ENCODE measurements at regions not wholly inside any gene's neighbourhood (a gene's known extent, or its start where the extent isn't known, plus 50 kb on each side); places are given as distances from the start of the nearest gene placed in this dataset.

DNA sequence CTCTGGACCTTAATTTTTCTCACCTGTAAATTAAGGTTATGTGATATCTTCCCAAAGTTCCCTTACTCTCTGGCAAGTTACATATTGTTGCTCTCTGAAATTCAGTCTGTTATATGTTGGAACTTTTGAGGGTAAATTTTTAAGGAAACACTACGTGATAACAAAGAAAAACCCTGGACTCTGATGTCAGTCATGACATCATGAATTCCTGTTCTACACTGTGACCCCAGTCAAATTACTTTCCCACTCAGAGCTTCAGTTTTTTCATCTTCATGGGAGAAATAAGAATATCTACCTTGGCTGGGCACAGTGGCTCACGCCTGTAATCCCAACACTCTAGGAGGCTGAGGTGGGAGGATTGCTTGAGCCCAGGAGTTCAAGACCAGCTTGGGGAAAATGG, 164.6 kb upstream of the RALGAPA2 start:
- no peak for DNase-seq

DNA sequence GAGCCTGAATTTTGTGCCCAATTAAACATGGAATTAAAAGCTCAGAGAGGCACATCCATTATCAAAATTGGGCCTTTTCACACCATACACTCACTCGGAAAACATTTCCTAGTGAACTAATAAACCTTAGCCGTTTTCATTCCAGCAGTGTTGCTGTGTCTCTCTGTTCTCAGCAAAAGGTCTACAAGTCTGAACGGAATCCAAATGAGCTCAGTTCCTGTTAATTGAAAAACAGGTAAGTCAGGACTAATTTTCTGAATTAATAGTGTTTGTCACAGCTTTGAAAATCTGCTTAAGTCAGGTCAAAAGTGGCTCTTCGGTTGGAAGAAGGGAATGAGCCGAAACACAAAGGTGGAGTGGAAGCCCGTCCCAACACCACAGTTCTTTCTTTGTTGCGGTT, 163.3 kb upstream of the RALGAPA2 start:
- DNase-seq: no peak

DNA sequence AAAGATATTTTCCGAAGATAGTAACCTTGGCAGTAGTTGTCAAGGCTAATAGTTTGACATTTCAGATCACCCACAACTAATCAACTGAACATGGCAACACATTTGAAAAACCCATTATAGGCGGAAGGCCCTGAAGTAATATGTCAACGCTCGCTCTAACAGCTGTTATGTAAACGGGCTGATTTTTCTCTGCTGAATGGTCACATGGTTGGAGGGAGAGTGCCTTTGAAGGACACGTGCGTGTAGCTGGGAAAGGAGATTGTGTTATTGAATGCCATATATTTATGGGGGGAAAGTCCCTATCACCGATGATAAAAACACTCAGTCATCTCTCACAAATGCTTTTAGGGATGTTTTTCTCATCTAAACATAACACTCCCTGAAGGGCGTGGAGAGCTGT, 160.0 kb upstream of the RALGAPA2 start:
- no peak for DNase-seq

DNA sequence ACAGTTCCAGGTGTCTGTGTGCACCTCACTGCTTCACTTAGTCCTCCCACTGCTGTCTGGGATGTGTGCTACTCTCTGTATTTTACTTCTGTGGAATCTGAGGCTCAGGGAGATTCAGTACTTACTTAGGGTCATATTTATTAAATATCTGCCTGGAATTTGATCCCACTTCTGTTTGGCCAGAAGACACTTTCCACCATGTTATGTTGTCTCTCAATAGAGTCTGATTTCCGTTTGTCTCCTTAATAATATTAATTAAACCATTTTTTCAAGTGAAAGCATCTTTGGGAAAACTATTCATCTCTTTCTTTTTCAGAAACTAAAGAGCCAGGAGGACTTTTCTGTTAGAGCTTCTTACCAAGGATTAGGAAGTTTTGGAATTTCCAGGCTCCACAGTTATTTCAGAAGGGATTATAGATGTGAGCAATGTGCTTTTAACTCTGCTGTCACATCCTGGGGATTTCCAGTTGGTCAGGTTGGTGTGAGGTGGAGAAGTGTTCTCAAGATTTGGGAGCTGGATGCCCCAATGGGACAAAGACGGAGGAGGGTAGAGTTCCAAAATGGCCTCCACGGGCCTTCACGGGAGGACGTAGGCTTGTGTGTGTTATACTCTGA, 156.8 kb upstream of the RALGAPA2 start:
- no peak for DNase-seq

DNA sequence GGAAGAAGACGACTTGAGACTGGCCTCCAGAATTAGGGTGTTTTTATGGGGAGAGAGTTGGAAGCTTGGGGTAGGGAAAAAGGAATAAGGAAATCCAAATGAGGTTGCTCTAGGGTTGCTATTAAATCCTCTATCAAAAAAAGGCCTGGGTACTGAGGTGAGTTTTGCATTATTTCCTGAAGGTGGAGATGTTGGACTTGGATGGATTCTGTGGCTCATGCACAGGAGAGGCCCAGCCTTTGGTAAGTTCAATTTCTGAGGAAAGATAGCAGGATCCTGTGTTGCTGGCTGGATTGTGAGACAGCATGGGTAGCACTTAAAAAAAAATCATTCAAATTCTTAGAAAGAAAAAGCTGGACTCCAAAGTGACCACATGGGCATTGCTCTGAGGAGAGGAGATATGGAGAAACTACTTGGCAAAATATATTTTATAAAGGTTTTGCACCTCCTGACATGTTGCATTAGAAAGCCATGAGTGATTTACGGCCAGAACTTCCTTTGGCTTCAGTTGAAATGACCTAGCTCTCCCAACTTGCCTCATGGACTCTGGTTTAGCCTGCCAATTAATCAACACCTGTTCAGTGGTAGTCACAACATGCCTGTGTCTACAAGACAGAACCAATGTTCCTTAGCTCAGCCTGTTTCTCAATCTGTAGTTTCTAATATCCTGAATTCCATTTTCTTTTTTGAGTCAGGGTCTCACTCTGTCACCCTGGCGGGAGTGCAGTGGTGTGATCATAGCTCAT, 152.1 kb upstream of the RALGAPA2 start:
- DNase-seq: peak; percentile 53

DNA sequence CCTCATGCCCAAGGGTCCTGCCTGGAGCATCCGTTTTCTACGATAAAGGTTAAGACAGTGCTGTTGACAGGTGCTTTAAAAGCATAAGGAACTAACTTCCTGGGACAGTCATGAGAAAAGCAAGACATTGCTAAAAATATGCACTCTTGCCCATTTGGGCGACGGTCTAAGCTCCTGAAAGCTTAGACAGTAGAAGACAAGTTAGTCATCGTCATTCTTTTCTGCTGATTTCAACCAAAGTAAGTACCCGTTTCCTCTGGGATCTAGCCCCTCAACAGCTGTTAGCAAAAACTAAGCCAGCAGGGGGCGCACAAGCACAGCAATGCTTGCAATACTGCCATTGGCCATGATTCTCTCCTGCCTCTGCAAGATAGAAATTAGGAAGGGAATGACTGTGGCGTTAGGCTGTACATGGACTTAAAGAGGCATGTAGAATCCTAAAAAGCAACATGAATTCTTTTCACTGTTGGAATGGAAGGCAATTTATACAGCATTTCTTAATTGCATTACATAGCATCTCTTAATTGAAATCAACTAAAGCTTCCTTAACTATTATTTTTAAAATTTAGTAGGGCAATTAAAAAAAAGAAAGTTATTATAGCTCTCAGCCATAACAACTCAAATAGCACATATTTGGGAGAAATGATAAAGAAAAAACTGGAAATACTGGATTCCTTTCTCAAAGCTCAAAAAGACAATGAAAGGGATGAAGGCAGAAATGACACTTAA, 147.8 kb upstream of the RALGAPA2 start:
- DNase-seq: peak; percentile 84

DNA sequence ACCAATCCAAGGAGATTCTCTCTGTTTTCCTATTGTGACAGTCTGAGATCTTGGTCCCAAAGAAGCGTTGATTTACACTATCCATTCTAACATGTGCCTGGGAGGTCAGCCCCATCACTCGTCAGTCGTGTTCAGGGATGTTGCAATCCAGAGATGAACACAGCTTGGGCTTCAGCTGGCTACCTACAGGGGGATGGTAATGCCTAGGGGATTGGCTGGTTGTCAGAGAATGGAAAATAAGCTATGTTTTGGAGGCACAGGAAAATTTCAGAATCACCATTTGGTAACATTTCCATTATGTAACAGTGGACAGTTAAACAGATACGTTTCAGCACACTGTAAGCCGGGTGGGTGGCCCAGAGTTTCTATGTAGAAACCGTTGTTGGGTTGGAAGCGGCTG, 147.1 kb upstream of the RALGAPA2 start:
- DNase-seq: no peak

DNA sequence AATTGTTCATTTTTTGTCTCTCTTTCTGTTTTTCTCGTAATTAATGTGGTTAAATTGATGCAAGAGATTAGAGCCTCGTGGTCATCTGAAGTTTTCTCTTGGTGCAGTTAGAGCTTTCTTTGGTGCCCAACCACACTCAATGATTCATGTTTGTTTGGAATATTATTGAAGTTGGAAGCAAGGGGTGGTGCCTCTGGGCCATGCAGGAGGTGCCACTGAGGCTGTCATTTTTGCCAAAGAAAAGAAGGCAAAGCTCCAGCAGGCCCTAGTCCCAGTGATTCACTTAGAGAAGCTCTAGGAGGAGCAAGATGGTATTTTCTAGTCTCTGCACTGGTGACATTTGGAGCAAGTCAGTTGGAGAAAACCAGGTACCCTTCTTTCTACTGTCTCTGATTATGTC, 144.5 kb upstream of the RALGAPA2 start:
- DNase-seq: no peak

DNA sequence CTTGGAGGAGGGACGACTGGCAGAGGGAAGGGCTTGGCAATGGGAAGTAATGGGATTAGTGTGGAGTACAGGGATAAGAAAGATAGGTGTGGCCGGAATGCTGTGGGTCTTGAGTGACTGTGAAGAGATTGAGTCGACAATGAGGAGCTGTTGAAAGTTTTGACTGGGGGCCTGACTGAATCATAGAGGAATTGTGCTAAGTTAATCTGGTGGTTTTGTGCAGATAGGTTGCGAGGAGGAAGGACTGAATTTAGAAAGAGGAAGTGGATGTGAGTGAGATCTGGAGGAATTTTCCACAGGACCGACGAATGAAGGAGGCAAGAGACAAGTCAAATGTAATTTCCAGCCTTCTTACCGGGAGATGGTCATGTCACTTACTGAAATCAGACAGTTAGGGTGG, 143.9 kb upstream of the RALGAPA2 start:
- no peak for DNase-seq

DNA sequence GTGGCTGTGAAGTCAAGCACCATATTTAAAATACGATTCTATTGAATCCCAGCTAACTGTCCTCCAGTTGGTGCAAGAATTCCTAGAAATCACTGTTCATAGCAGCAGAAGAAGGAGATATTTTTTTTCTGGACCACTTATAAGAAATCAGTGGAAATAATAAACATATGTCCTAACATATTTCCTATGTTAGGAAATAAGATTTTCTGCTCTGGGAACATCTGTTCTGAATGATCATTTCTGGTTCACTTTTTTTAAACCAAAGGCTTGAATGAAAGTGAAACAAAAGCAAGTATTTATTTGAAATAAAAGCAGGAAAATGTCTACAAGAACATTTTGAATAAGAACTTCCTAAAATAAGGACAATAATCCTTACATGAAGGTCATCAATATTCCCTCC, 138.9 kb upstream of the RALGAPA2 start:
- no peak for DNase-seq

DNA sequence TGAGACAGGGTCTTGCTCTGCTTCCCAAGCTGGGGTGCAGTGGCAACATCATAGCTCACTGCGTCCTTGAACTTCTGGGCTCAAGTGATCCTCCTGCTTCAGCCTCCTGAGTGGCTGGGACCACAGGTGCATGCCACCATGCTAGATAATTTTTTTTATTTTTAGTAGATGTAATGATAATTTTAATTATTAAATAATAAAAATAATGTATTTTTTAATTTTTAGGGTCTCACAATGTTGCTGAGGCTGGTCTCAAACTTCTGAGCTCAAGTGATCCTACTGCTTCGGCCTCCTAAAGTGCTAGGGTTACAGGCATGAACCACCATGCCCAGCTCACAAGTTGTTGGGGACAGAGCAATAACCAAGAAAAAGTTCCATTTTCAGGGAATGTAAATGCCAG, 138.0 kb upstream of the RALGAPA2 start:
- DNase-seq: no peak

DNA sequence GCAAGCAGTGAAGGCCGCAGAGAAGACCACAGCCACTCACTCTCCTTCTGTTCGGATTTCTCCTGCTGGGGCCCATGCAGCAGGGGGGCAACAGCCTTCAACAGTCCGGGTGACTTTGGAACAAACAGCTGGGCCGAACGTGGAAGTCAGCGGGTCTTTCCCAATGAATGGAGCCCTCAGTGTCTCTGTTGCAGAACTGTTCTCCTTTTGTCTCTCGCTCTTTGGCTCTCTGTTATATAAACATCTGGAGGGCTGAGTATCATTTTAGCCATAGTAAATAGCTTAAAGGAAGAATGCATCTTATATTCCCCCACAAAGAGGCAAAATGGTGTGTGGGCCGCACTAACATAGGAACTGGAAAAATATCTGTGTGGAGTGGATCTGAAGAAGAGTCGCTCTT, 136.7 kb upstream of the RALGAPA2 start:
- no peak for DNase-seq

DNA sequence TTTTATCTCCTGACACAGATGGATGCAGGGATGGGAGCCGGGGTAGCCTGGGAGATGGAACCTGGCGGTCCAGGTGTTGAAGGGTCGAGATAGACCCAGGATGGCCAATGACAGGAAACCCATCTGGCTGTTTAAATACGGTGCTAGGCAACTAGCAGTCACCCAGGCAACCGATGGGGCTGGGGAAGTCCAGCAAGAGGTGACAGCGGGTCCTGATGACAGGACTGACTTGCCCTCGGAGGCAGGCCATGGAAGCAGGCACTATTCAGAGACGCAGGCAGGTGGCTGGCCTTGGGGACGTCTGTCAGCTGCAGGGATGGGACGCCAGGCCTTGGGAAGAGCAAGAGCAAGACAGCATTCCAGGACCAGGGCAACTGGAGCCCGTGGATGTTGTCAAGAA, 135.4 kb upstream of the RALGAPA2 start:
- no peak for DNase-seq

DNA sequence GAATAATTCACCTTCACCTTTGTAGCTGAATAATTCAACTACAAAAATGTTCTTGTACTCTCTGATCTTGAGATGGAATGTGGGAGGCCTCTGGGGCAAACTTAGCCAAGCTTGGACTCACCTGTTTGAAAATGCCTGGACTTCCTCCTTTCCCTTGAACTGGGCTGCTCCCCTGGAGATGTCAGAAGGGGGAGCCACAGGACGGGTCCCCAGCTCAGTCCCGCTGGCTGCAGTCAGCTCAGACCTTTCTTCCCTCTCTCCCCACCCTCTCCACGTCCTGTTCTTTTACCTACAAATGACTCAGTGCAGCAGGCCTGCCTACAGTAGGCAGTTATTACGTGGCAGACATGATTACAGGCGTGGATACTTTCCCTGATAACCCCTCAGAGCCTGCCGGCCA, 131.5 kb upstream of the RALGAPA2 start:
- no peak for DNase-seq

DNA sequence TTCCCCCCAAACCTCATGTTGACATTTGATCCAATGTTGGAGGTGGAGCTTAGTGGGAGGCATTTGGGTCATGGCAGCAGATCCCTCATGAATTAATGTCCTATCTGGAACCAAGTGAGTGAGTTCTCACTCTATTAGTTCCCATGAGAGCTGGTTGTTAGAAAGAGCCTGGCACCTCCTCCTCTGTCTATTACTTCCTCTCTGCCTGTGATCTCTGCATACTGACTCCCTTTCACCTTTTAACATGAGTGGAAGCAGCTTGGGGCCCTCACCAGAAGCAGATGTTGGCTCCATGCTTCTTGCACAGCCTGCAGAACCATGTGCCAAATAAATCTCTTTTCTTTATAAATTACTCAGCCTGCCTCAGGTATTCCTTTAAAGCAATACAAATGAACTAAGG, 127.3 kb upstream of the RALGAPA2 start:
- DNase-seq: no peak

DNA sequence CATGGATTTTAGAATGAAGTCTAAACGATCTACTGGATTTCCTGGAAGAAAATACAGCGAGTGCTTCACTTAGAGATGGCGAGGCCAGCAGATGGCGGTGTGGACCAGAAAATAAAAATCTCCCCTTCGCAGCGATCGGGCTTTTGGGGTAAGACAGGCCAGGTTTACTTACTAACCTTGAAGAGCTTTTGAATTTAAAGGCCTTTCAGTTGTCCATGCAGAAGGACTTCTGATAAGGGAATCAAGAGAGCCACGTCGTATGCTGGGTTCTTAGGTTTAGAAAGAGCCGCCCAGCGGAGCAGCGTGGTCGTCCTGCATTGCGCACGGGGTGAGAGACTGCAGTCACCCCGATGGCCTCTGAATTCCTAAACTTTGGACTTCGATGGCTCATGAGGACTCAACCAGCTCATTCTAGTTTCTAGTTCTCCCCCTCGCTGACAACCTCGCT, 125.2 kb upstream of the RALGAPA2 start:
- peak; percentile 55 for DNase-seq

DNA sequence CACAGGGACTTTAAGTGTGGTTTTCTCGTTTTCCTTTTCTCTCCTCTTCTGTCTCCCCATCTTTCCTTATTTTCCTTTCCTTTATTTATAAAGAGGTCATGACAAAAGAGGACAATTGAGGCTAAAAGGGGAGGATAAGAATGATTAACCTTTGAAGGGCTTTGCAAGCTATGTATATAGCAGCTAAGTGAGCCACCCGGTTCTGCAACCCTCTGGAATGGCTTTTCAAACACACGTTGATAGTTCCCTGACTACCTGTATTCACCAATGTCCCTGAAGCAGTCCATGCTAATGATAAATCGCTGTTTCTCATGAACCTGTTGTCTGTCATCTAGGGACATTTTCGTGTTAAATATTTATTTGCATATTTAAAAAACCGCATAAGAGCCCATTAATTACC, 124.4 kb upstream of the RALGAPA2 start:
- no peak for DNase-seq

DNA sequence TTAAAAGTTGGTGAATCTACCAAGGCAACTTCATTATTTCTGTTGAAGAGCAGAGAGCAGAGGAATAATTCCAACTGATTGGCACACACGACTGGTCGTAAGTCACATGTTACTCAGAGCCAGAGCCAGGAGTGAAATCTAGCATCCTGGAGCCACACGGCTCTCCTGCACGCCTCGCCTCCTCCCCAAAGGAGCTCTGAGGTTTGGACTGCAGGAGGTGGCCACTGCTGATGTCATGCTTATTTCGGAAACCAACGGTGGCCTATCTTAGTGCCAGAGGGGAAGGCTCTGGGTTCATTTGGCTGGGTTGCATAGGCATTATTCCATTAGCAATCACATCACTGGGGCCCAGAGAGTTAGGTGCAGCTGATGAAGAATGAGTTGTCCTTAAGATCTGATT, 123.5 kb upstream of the RALGAPA2 start:
- DNase-seq: no peak

DNA sequence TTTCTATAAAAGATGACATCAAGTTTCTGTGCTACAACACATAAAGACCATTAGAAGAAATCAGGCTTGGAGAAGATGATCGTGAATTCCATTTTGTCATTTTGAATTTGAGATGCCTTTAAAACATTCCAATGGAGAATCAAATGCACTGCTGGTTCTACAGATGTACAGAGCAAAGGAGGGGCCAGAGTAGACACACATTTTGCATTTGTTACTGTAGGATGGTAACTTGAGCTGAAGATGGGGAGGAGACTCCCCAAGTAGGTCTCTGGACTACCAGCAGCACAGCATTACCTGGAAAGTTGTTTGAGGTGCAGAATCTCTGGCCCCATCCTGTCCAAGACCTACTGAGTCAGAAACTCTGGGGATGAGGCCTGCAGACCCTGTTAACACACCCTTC, 121.6 kb upstream of the RALGAPA2 start:
- no peak for DNase-seq

DNA sequence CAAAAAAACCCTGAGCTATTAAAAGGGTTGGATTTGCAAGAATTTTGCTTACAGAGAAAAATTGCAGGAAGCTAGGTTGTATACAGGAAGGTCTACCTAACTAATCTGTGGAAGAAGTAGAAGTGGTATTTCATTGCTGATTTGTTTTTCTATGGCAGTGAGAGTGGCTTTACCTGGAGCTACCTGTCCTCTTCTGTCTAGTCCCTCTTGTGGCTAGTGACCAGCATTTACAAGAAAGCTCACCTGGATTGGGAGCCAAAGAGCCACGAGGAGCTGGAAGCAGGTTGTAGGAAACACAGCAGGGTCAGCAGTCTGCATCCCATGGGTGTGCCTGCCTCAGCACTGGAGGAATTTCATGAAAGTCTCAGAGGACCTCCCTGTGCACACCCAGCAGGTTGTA, 120.3 kb upstream of the RALGAPA2 start:
- no peak for DNase-seq

DNA sequence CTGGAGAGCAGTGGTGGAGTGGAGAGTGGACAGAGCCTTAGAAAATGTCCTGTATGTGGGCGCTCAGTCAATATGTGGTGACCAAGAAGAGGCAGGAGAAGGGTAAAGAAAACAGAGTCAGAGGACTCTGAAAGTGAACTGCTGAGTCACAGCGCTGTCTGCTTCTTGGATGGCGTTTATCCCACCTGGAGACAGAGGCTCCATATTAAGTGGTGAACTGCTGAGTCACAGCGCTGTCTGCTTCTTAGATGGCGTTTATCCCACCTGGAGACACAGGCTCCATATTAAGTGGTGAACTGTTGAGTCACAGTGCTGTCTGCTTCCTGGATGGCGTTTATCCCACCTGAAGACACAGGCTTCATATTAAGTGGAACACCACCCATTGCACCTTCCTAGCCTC, 119.3 kb upstream of the RALGAPA2 start:
- DNase-seq: no peak

DNA sequence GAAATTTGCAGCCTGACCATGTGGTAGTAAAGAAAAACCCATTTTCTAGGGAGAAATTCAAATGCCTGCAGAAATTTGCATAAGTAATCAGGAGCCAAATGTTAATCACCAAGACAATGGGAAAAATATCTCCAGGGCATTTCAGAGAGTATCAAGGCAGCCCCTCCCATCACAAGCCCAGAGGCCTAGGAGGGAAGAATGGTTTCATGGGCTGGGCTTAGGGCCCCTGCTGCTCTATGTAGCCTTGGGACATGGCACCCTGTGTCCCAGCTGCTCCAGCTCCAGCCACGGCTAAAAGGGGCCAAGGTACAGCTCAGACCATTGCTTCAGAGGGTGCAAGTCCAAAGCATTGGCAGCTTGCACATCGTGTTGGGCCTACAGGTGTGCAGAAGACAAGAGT, 117.2 kb upstream of the RALGAPA2 start:
- DNase-seq: no peak

DNA sequence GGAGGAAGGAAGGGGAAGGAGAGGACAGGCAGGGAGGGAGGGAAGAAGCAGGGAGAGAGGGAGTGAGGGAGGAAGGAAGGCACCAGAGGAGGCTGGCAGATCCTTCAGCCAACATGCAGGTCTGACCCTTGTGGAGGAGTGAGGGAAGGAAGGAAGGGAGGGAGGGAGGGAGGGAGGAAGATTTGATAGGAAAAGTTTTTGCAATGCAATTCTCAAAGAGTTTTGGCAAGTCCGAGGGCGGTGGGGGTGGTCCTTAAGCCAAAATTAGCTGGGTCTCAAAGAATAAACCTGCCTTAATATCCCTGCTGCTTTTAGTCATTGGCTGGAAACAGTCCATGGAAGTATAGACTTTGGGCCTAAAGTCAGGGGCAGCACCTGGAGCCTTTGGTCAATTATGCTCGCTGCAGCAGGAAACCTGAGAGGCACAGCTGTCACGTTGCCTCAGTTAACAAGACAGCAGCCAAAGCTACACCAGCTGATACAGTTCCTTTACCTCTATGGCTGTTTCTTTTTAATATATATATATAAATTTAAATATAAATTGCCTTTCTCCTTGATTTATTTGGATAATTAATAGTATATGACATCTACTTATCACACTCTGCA, 115.7 kb upstream of the RALGAPA2 start:
- no peak for DNase-seq

Data from left kidney (tissue), 1 donor.